ENCODE measurements at regions not wholly inside any gene's neighbourhood (a gene's known extent, or its start where the extent isn't known, plus 50 kb on each side); places are given as distances from the start of the nearest gene placed in this dataset.

- Mint-ChIP-seq H3K4me1 (ENCODE audit: low read depth) (no peaks in the 10 kb centered on the region), H3K27ac (no peak overlapping the region), H3K4me3 (ENCODE audit: low read depth) (no peak overlapping the region), H3K36me3 (ENCODE audit: insufficient read depth) (no peaks in the 10 kb centered on the region), H3K27me3 (peaks cover 50% of the 10 kb centered on the region), H3K9me3 (ENCODE audit: low read depth) (peaks cover 3% of the 10 kb centered on the region)
- no peak for DNase-seq (ENCODE audit: low spot score, unreplicated experiment)
- no peak for TF ChIP-seq CTCF (IDR thresholded peaks at IDR 0.05; ENCODE audit: unreplicated experiment)
Observed at GRCh38 chr9:107858260-107858659, 368.7 kb upstream of the KLF4 start.

GRCh38 chr9:107856633-107857032, 367.1 kb upstream of the KLF4 start:
- DNase-seq (ENCODE audit: low spot score, unreplicated experiment) = no peak
- H3K4me3 Mint-ChIP-seq (ENCODE audit: low read depth) = no peak overlapping the region
- no peak overlapping the region for H3K27ac Mint-ChIP-seq
- no peak for TF ChIP-seq CTCF (IDR thresholded peaks at IDR 0.05; ENCODE audit: unreplicated experiment)
- peaks cover 3% of the 10 kb centered on the region for H3K9me3 Mint-ChIP-seq (ENCODE audit: low read depth)
- peaks cover 39% of the 10 kb centered on the region for H3K27me3 Mint-ChIP-seq
- H3K36me3 Mint-ChIP-seq (ENCODE audit: insufficient read depth) = no peaks in the 10 kb centered on the region
- H3K4me1 Mint-ChIP-seq (ENCODE audit: low read depth) = no peaks in the 10 kb centered on the region

GRCh38 chr9:107855164-107855563, 365.6 kb upstream of the KLF4 start:
- H3K4me1 Mint-ChIP-seq (ENCODE audit: low read depth) = no peaks in the 10 kb centered on the region
- H3K27ac Mint-ChIP-seq = no peak overlapping the region
- no peak for TF ChIP-seq CTCF (IDR thresholded peaks at IDR 0.05; ENCODE audit: unreplicated experiment)
- no peaks in the 10 kb centered on the region for H3K36me3 Mint-ChIP-seq (ENCODE audit: insufficient read depth)
- no peak overlapping the region for H3K4me3 Mint-ChIP-seq (ENCODE audit: low read depth)
- H3K27me3 Mint-ChIP-seq = peaks cover 39% of the 10 kb centered on the region
- DNase-seq (ENCODE audit: low spot score, unreplicated experiment) = no peak
- peaks cover 3% of the 10 kb centered on the region for H3K9me3 Mint-ChIP-seq (ENCODE audit: low read depth)

- H3K36me3 Mint-ChIP-seq (ENCODE audit: insufficient read depth) = no peaks in the 10 kb centered on the region
- H3K4me3 Mint-ChIP-seq (ENCODE audit: low read depth) = no peak overlapping the region
- no peak for TF ChIP-seq CTCF (IDR thresholded peaks at IDR 0.05; ENCODE audit: unreplicated experiment)
- H3K4me1 Mint-ChIP-seq (ENCODE audit: low read depth) = no peaks in the 10 kb centered on the region
- no peak for DNase-seq (ENCODE audit: low spot score, unreplicated experiment)
- peaks cover 37% of the 10 kb centered on the region for H3K27me3 Mint-ChIP-seq
- peaks cover 3% of the 10 kb centered on the region for H3K9me3 Mint-ChIP-seq (ENCODE audit: low read depth)
- H3K27ac Mint-ChIP-seq = no peak overlapping the region
Observed at GRCh38 chr9:107853461-107853860, 363.9 kb upstream of the KLF4 start.

- TF ChIP-seq CTCF (IDR thresholded peaks at IDR 0.05; ENCODE audit: unreplicated experiment) = no peak
- no peaks in the 10 kb centered on the region for H3K4me1 Mint-ChIP-seq (ENCODE audit: low read depth)
- DNase-seq (ENCODE audit: low spot score, unreplicated experiment) = no peak
- no peak overlapping the region for H3K4me3 Mint-ChIP-seq (ENCODE audit: low read depth)
- H3K36me3 Mint-ChIP-seq (ENCODE audit: insufficient read depth) = no peaks in the 10 kb centered on the region
- peaks cover 3% of the 10 kb centered on the region for H3K9me3 Mint-ChIP-seq (ENCODE audit: low read depth)
- no peak overlapping the region for H3K27ac Mint-ChIP-seq
- peaks cover 43% of the 10 kb centered on the region for H3K27me3 Mint-ChIP-seq
Observed at GRCh38 chr9:107852891-107853290, 363.3 kb upstream of the KLF4 start.
